ENCODE measurements at regions not wholly inside any gene's neighbourhood (a gene's known extent, or its start where the extent isn't known, plus 50 kb on each side); places are given as distances from the start of the nearest gene placed in this dataset.

DNA sequence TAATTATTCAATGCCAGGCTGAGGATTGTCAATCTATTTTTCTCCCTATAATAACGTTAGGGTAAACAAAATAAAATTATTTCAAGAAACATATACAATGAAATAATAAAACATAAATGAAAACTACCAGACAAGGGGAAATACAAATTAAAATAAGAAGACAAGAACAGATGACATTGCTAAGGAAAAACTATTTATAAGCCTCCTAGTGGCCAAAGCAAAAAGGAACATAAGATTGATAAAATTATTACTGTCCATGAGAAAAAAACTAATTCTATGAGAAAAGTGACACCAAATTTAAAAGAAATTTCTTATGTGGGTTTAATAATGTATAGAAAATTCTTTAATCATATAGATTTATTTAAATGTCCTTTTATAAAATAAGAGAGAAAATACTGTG is 294.7 kb downstream of the TTC6 start:
- TF ChIP-seq, protein P1, sequence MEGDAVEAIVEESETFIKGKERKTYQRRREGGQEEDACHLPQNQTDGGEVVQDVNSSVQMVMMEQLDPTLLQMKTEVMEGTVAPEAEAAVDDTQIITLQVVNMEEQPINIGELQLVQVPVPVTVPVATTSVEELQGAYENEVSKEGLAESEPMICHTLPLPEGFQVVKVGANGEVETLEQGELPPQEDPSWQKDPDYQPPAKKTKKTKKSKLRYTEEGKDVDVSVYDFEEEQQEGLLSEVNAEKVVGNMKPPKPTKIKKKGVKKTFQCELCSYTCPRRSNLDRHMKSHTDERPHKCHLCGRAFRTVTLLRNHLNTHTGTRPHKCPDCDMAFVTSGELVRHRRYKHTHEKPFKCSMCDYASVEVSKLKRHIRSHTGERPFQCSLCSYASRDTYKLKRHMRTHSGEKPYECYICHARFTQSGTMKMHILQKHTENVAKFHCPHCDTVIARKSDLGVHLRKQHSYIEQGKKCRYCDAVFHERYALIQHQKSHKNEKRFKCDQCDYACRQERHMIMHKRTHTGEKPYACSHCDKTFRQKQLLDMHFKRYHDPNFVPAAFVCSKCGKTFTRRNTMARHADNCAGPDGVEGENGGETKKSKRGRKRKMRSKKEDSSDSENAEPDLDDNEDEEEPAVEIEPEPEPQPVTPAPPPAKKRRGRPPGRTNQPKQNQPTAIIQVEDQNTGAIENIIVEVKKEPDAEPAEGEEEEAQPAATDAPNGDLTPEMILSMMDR (IDR thresholded peaks at IDR 0.05), result no peak
- no peak for TF ChIP-seq POLR2A (IDR thresholded peaks at IDR 0.05)

All from uterus (tissue), 2 donors.